PC-9 (cell line): ENCODE measurements at regions not wholly inside any gene's neighbourhood (a gene's known extent, or its start where the extent isn't known, plus 50 kb on each side); places are given as distances from the start of the nearest gene placed in this dataset.

Experiments used
- BruUV-seq: library from RNA; stranded (reverse); fragments of 400-500 nt; replicated peaks from 2 replicates; lab custom pipeline; 2021; lab: Mats Ljungman, UMichigan
- CTCF ChIA-PET: fragments of 300-600 bp; sonication (Branson Sonifier 250); formaldehyde crosslinking; loops from one replicate; lab custom pipeline; 2022; ENCODE audit warnings: antibody characterized with exemption; lab: Charles Lee
- POLR2A ChIA-PET: fragments of 300-600 bp; sonication (Branson Sonifier 250); formaldehyde crosslinking; loops from one replicate; lab custom pipeline; 2022; ENCODE audit warnings: antibody characterized with exemption; ENCODE audit not compliant: unreplicated experiment; lab: Charles Lee
- DNase-seq, 2 experiments: peaks; one replicate each; pipeline versions ENCODE4 v3.0.0 to v3.0.0-alpha.2; 2015 to 2022; ENCODE audit warnings: mixed read lengths in 1 of 2
- H2AFZ ChIP-seq: fragments of 200-600 bp; sonication (generic); 2 replicates; pipeline ENCODE4 v1.8.1; 2017; ENCODE audit warnings: antibody characterized with exemption
- H3F3A ChIP-seq: fragments of 200-600 bp; sonication (generic); 2 replicates; pipeline ENCODE4 v1.8.1; 2017; ENCODE audit warnings: antibody characterized with exemption, mild to moderate bottlenecking, low read depth; ENCODE audit not compliant: insufficient read depth
- H3K27ac ChIP-seq: fragments of 200-600 bp; sonication (generic); 2 replicates; pipeline ENCODE4 v1.6.1; 2016; ENCODE audit warnings: mixed run types
- H3K27me3 ChIP-seq: fragments of 200-600 bp; sonication (generic); 2 replicates; pipeline ENCODE4 v1.6.1; 2016; ENCODE audit warnings: low read depth, mixed run types; ENCODE audit not compliant: insufficient read depth
- H3K36me3 ChIP-seq: fragments of 200-600 bp; sonication (generic); 2 replicates; pipeline ENCODE4 v1.6.1; 2016; ENCODE audit warnings: low read depth, mixed run types
- H3K4me1 ChIP-seq: fragments of 200-600 bp; sonication (generic); replicated peaks from 2 replicates; pipeline ENCODE4 v1.6.1; 2016; ENCODE audit warnings: mixed run types; ENCODE audit not compliant: insufficient read depth
- H3K4me2 ChIP-seq: fragments of 200-600 bp; sonication (generic); 2 replicates; pipeline ENCODE4 v1.6.1; 2017; ENCODE audit warnings: mixed run types
- H3K4me3 ChIP-seq: fragments of 200-600 bp; sonication (generic); 2 replicates; pipeline ENCODE4 v1.6.1; 2016; ENCODE audit warnings: mixed run types
- H3K79me2 ChIP-seq: fragments of 200-600 bp; sonication (generic); 2 replicates; pipeline ENCODE4 v1.6.1; 2017; ENCODE audit warnings: low read depth, mixed run types
- H3K9me2 ChIP-seq: fragments of 200-600 bp; sonication (generic); 2 replicates; pipeline ENCODE4 v1.8.1; 2017; ENCODE audit warnings: mild to moderate bottlenecking; ENCODE audit not compliant: insufficient read depth
- H3K9me3 ChIP-seq: fragments of 200-600 bp; sonication (generic); 2 replicates; pipeline ENCODE4 v1.8.1; 2016; ENCODE audit warnings: low read depth; ENCODE audit not compliant: insufficient read depth
- H4K20me1 ChIP-seq: fragments of 200-600 bp; sonication (generic); 2 replicates; pipeline ENCODE4 v1.8.1; 2017; ENCODE audit not compliant: insufficient read depth
- EZH2 ChIP-seq: fragments of 200-600 bp; sonication (generic); IDR thresholded peaks from 2 replicates; pipeline ENCODE4 v1.8.0; 2017; ENCODE audit warnings: antibody characterized with exemption, low read depth
- intact Hi-C: fragments of 100-400 bp; cut with micrococcal nuclease; formaldehyde crosslinking; loops from one replicate; pipeline ENCODE4 v1.10.0; 2022; ENCODE audit not compliant: unreplicated experiment
- TF ChIP-seq, protein P1 (sequence below): fragments of 200-600 bp; sonication (generic); conservative IDR thresholded peaks from 2 replicates; pipeline ENCODE4 v1.6.1; 2017; ENCODE audit warnings: mixed run types, antibody characterized with exemption, mild to moderate bottlenecking, moderate library complexity

DNA sequence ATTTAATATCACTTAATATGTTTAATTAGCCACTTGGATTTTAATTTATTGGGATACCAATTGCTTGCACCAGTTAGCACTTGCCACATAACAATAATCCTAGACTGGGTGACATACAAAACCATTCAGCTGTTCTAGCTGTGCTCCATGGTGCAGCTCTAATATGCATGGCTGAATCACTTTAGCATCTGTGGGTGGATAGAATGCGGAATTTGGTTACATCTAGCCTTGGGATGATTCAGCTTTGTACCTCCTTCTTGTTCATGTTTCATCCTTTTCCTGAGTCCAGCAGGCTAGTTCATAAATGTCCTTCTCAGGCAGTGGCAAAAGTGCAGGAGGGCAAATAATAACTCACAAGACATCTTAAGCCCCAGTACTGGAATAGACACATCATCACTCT lies 1263.0 kb downstream of the LRFN5 start:
- TF ChIP-seq EZH2: no peak
- TF ChIP-seq, protein P1, sequence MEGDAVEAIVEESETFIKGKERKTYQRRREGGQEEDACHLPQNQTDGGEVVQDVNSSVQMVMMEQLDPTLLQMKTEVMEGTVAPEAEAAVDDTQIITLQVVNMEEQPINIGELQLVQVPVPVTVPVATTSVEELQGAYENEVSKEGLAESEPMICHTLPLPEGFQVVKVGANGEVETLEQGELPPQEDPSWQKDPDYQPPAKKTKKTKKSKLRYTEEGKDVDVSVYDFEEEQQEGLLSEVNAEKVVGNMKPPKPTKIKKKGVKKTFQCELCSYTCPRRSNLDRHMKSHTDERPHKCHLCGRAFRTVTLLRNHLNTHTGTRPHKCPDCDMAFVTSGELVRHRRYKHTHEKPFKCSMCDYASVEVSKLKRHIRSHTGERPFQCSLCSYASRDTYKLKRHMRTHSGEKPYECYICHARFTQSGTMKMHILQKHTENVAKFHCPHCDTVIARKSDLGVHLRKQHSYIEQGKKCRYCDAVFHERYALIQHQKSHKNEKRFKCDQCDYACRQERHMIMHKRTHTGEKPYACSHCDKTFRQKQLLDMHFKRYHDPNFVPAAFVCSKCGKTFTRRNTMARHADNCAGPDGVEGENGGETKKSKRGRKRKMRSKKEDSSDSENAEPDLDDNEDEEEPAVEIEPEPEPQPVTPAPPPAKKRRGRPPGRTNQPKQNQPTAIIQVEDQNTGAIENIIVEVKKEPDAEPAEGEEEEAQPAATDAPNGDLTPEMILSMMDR: no peak
- H3K27me3 ChIP-seq: no peaks in the 10 kb centered on the region
- H3K36me3 ChIP-seq: no peaks in the 10 kb centered on the region
- no peak overlapping the region for H3K27ac ChIP-seq
- H4K20me1 ChIP-seq: no peaks in the 10 kb centered on the region; the same call in 1 of the 2 replicates
- DNase-seq: no peak
- no peaks in the 10 kb centered on the region for H3K79me2 ChIP-seq
- H2AFZ ChIP-seq: no peak overlapping the region
- ChIA-PET POLR2A (no interaction called here), CTCF (no interaction called here)
- no peak overlapping the region for H3K4me3 ChIP-seq
- H3K4me2 ChIP-seq: no peak overlapping the region
- H3F3A ChIP-seq: no peaks in the 10 kb centered on the region
- H3K4me1 ChIP-seq: no peaks in the 10 kb centered on the region
- no peaks in the 10 kb centered on the region for H3K9me3 ChIP-seq
- BruUV-seq: no TSS peak
- intact Hi-C loops: no loop called here
- H3K9me2 ChIP-seq: no peaks in the 10 kb centered on the region

DNA sequence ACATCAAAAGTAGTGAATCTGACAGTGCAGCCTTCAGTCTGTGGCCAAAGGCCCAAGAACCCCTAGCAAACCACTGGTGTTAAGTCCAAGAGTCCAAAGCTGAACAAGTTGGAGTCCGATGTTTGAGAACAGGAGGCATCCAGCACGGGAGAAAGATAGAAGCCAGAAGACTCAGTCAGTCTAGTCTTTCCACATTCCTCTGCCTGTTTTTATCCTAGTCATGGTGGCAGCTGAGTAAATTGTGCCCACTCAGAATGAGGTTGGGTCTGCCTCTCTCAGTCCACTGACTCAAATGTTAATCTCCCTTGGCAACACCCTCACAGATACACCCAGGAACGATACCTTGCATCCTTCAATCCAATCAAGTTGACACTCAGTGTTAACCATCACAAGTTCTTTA lies 1255.4 kb downstream of the LRFN5 start:
- Histone ChIP-seq H3K27me3 (no peaks in the 10 kb centered on the region), H3K79me2 (no peaks in the 10 kb centered on the region), H3K9me3 (no peaks in the 10 kb centered on the region), H2AFZ (no peak overlapping the region), H4K20me1 (no peaks in the 10 kb centered on the region), H3K4me3 (no peak overlapping the region), H3K36me3 (no peaks in the 10 kb centered on the region), H3K9me2 (no peaks in the 10 kb centered on the region), H3F3A (no peaks in the 10 kb centered on the region), H3K4me1 (no peaks in the 10 kb centered on the region), H3K4me2 (no peak overlapping the region), H3K27ac (no peak overlapping the region)
- BruUV-seq: no TSS peak
- CTCF ChIA-PET: no interaction called here
- POLR2A ChIA-PET: no interaction called here
- intact Hi-C loops: no loop called here
- no peak for TF ChIP-seq EZH2
- TF ChIP-seq, protein P1: no peak
- DNase-seq: peak in 1 of 2 experiments; percentile 11

DNA sequence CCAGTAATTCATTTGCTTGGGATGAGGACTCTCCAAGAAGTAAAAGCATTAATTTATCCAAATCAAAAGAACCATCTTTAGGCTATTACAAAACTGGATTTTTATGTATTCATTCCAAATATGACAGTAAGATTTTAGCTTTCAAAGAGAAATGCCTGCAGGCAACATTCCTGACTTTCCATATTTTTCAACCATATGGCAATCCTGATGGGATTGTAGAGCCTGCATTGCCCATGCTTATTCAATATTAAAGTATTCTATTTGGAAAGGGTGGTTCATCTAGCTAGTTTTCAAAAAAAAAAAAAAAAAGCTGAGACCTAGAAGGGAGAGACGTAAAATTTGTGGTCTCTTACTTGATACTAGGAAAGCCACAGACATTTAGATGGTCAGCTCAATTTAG lies 1253.7 kb downstream of the LRFN5 start:
- H3K36me3 ChIP-seq: no peaks in the 10 kb centered on the region
- intact Hi-C loops: no loop called here
- no peak for DNase-seq
- BruUV-seq: no TSS peak
- no peak overlapping the region for H3K27ac ChIP-seq
- H3K9me2 ChIP-seq: no peaks in the 10 kb centered on the region
- H3K79me2 ChIP-seq: no peaks in the 10 kb centered on the region
- no peaks in the 10 kb centered on the region for H4K20me1 ChIP-seq
- H2AFZ ChIP-seq: no peak overlapping the region
- ChIA-PET POLR2A (no interaction called here), CTCF (no interaction called here)
- no peaks in the 10 kb centered on the region for H3K4me1 ChIP-seq
- H3K9me3 ChIP-seq: no peaks in the 10 kb centered on the region
- no peak overlapping the region for H3K4me3 ChIP-seq
- H3K4me2 ChIP-seq: no peak overlapping the region
- no peaks in the 10 kb centered on the region for H3K27me3 ChIP-seq
- H3F3A ChIP-seq: no peaks in the 10 kb centered on the region
- TF ChIP-seq, protein P1: no peak
- TF ChIP-seq EZH2: no peak
